Liver (tissue), 8 donors: ENCODE measurements at regions not wholly inside any gene's neighbourhood (a gene's known extent, or its start where the extent isn't known, plus 50 kb on each side); places are given as distances from the start of the nearest gene placed in this dataset.

Experiments used
- DNase-seq: peaks from one replicate; pipeline ENCODE4 v3.0.0-alpha.2; 2017; ENCODE audit warnings: low spot score
- H3K27ac ChIP-seq, 2 donors: one replicate each; pipeline ENCODE4 v1.7.0; 2013; ENCODE audit warnings: inconsistent platforms in 2 of 2, low read length in 2 of 2, control low read depth in 1 of 2, low read depth in 1 of 2, mild to moderate bottlenecking in 1 of 2
- H3K27me3 ChIP-seq, 4 donors: one replicate each; pipeline versions ENCODE4 v1.6.1 to v1.7.0; 2013; ENCODE audit warnings: low read length in 3 of 4, inconsistent platforms in 1 of 4, mild to moderate bottlenecking in 1 of 4, moderate library complexity in 1 of 4; ENCODE audit not compliant: control insufficient read depth in 4 of 4, insufficient read depth in 4 of 4
- H3K36me3 ChIP-seq, 4 donors: one replicate each; pipeline versions ENCODE4 v1.6.1 to v1.7.0; 2013; ENCODE audit warnings: low read length in 3 of 4, mild to moderate bottlenecking in 3 of 4, low read depth in 1 of 4, moderate library complexity in 1 of 4; ENCODE audit not compliant: control insufficient read depth in 4 of 4, insufficient read depth in 3 of 4
- H3K4me1 ChIP-seq, 4 donors: one replicate each; pipeline versions ENCODE4 v1.6.1 to v1.7.0; 2013; ENCODE audit warnings: low read length in 3 of 4, mild to moderate bottlenecking in 3 of 4, moderate library complexity in 1 of 4; ENCODE audit not compliant: control insufficient read depth in 4 of 4, insufficient read depth in 4 of 4
- H3K4me3 ChIP-seq, 3 donors: one replicate each; pipeline versions ENCODE4 v1.6.1 to v1.7.0; 2013; ENCODE audit warnings: low read length in 3 of 3, control low read depth in 1 of 3, low read depth in 1 of 3, mild to moderate bottlenecking in 1 of 3
- H3K9ac ChIP-seq, 2 donors: one replicate each; pipeline ENCODE4 v1.7.0; 2013; ENCODE audit warnings: low read length in 2 of 2, mild to moderate bottlenecking in 2 of 2, moderate library complexity in 2 of 2, control low read depth in 1 of 2, low read depth in 1 of 2
- H3K9me3 ChIP-seq, 4 donors: one replicate each; pipeline versions ENCODE4 v1.6.1 to v1.7.0; 2013; ENCODE audit warnings: low read length in 3 of 4; ENCODE audit not compliant: control insufficient read depth in 4 of 4
- ATF3 ChIP-seq: IDR thresholded peaks from 2 replicates; pipeline ENCODE4 v1.6.1; 2016; ENCODE audit warnings: antibody characterized with exemption
- EGR1 ChIP-seq, 2 donors: IDR thresholded peaks; 2 replicates each; pipeline ENCODE4 v1.6.1; 2016 to 2018; ENCODE audit warnings: antibody characterized with exemption in 2 of 2, low read depth in 2 of 2
- FOXA1 ChIP-seq: IDR thresholded peaks from 2 replicates; pipeline ENCODE4 v1.6.1; 2016; ENCODE audit warnings: antibody characterized with exemption
- FOXA2 ChIP-seq: IDR thresholded peaks from 2 replicates; pipeline ENCODE4 v1.6.1; 2016; ENCODE audit warnings: antibody characterized with exemption
- GABPA ChIP-seq, 2 donors: IDR thresholded peaks in 1 of 2; conservative IDR thresholded peaks in 1 of 2; 2 replicates each; pipeline ENCODE4 v1.6.1; 2016; ENCODE audit warnings: antibody characterized with exemption in 2 of 2, mild to moderate bottlenecking in 1 of 2, moderate library complexity in 1 of 2
- HNF4A ChIP-seq, 2 donors: conservative IDR thresholded peaks; 2 replicates each; pipeline ENCODE4 v1.6.1; 2016; ENCODE audit warnings: antibody characterized with exemption in 2 of 2, mild to moderate bottlenecking in 2 of 2
- HNF4G ChIP-seq: IDR thresholded peaks from 2 replicates; pipeline ENCODE4 v1.6.1; 2016; ENCODE audit warnings: antibody characterized with exemption
- JUND ChIP-seq, 2 donors: IDR thresholded peaks; 2 replicates each; pipeline ENCODE4 v1.6.1; 2016; ENCODE audit warnings: antibody characterized with exemption in 2 of 2
- MAX ChIP-seq: IDR thresholded peaks from 2 replicates; pipeline ENCODE4 v1.6.1; 2016; ENCODE audit warnings: antibody characterized with exemption
- NR2F2 ChIP-seq: IDR thresholded peaks from 2 replicates; pipeline ENCODE4 v1.6.1; 2016; ENCODE audit warnings: antibody characterized with exemption
- RAD21 ChIP-seq, 2 donors: IDR thresholded peaks; 2 replicates each; pipeline ENCODE4 v1.6.1; 2016; ENCODE audit warnings: antibody characterized with exemption in 2 of 2, mild to moderate bottlenecking in 2 of 2
- RXRA ChIP-seq, 2 donors: IDR thresholded peaks; 2 replicates each; pipeline ENCODE4 v1.6.1; 2017 to 2018; ENCODE audit warnings: antibody characterized with exemption in 2 of 2, mild to moderate bottlenecking in 1 of 2
- SP1 ChIP-seq: IDR thresholded peaks from 2 replicates; pipeline ENCODE4 v1.6.1; 2018; ENCODE audit warnings: antibody characterized with exemption, mild to moderate bottlenecking
- TAF1 ChIP-seq: conservative IDR thresholded peaks from 2 replicates; pipeline ENCODE4 v1.6.1; 2016; ENCODE audit warnings: antibody characterized with exemption, mild to moderate bottlenecking
- YY1 ChIP-seq: IDR thresholded peaks from 2 replicates; pipeline ENCODE4 v1.6.1; 2016; ENCODE audit warnings: antibody characterized with exemption, mild to moderate bottlenecking
- WGBS: extraction: QIAGEN DNeasy Blood & Tissue Kit; methylation state at CpG from one replicate; pipeline ENCODE4 v1.1.7; 2013; 5-methylcytosine and 5-hydroxymethylcytosine counted together
- TF ChIP-seq, protein P1 (sequence below): IDR thresholded peaks from 2 replicates; pipeline ENCODE4 v1.6.1; 2016; ENCODE audit warnings: antibody characterized with exemption, mild to moderate bottlenecking
- TF ChIP-seq, protein P2 (sequence below): IDR thresholded peaks from 2 replicates; pipeline ENCODE4 v1.6.1; 2016; ENCODE audit warnings: antibody characterized with exemption
- TF ChIP-seq, protein P3 (sequence below): fragments of 150-350 bp; IDR thresholded peaks from 2 replicates; pipeline ENCODE4 v1.5.1; 2017; ENCODE audit warnings: improper control_type of control experiment, low read depth, low read length; ENCODE audit not compliant: missing input control
- donor health status: healthy.
- donor health status: healthy.
- donor health status: healthy.
- donor health status: healthy.
- donor health status: healthy.

DNA sequence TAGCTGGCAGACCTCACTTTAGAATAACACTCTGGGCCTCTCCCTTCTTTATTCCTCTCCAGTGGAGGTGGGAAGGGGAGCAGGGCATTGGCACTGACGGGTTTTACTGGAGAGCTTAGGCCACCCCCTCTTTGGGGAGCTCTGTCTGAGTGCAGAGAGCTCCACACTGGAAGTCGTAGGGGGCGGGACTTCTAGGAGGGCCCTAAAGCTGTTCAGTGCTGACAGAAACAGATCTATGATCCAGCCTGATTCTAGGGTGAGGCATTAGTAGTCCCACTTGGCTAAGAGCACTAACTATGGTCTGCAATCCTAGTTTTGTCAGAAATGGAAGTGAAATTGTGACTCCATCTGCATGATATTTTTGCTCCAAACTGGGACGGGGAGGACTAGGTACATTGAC lies 138.7 kb downstream of the MIS18A start (continued):
- TF ChIP-seq, protein P1, sequence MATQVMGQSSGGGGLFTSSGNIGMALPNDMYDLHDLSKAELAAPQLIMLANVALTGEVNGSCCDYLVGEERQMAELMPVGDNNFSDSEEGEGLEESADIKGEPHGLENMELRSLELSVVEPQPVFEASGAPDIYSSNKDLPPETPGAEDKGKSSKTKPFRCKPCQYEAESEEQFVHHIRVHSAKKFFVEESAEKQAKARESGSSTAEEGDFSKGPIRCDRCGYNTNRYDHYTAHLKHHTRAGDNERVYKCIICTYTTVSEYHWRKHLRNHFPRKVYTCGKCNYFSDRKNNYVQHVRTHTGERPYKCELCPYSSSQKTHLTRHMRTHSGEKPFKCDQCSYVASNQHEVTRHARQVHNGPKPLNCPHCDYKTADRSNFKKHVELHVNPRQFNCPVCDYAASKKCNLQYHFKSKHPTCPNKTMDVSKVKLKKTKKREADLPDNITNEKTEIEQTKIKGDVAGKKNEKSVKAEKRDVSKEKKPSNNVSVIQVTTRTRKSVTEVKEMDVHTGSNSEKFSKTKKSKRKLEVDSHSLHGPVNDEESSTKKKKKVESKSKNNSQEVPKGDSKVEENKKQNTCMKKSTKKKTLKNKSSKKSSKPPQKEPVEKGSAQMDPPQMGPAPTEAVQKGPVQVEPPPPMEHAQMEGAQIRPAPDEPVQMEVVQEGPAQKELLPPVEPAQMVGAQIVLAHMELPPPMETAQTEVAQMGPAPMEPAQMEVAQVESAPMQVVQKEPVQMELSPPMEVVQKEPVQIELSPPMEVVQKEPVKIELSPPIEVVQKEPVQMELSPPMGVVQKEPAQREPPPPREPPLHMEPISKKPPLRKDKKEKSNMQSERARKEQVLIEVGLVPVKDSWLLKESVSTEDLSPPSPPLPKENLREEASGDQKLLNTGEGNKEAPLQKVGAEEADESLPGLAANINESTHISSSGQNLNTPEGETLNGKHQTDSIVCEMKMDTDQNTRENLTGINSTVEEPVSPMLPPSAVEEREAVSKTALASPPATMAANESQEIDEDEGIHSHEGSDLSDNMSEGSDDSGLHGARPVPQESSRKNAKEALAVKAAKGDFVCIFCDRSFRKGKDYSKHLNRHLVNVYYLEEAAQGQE, result no peak
- TF ChIP-seq GABPA (IDR thresholded peaks at IDR 0.05 in 1 of 2, conservative IDR thresholded peaks at IDR 0.05 in 1 of 2), result no peak
- TF ChIP-seq ATF3, result no peak
- no peak for TF ChIP-seq YY1
- TF ChIP-seq EGR1 (IDR thresholded peaks at IDR 0.05; ENCODE audit: low read depth in 2 of 2), result no peak
- TF ChIP-seq TAF1, result no peak
- no peak for TF ChIP-seq FOXA1
- TF ChIP-seq SP1, result no peak

DNA sequence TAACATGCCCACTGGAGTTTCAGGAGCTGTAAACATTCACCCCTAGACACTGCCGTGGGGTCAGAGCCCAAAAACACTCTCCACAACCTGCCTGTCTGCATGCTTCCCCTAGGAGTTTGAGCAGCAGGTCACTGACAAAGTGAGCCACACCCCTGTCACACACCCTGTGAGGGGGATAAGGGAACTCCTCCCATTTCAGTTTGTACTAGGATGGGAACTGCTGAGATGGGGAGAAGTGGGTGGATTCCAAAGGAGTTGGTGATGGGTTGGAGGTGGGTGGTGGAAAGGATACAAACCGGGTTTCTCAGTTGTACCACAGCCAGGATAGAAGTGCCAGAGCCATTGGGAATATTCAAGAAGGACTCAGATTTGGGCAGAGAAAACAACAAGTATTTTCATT lies 140.2 kb downstream of the MIS18A start:
- Histone ChIP-seq H3K27ac (no peak overlapping the region), H3K4me3 (no peak overlapping the region), H3K9me3 (peaks cover 0 to 6% (median 1%) of the 10 kb centered on the region in 4 donors), H3K36me3 (no peaks in the 10 kb centered on the region), H3K9ac (no peak overlapping the region), H3K27me3 (no peaks in the 10 kb centered on the region), H3K4me1 (no peaks in the 10 kb centered on the region)
- no peak for DNase-seq
- no peak for TF ChIP-seq HNF4A (conservative IDR thresholded peaks at IDR 0.05)
- TF ChIP-seq ATF3, result no peak
- TF ChIP-seq RXRA (IDR thresholded peaks at IDR 0.05), result no peak
- no peak for TF ChIP-seq FOXA2
- no peak for TF ChIP-seq EGR1 (IDR thresholded peaks at IDR 0.05; ENCODE audit: low read depth in 2 of 2)
- TF ChIP-seq FOXA1, result no peak
- TF ChIP-seq TAF1, result no peak
- no peak for TF ChIP-seq NR2F2
- TF ChIP-seq GABPA (IDR thresholded peaks at IDR 0.05 in 1 of 2, conservative IDR thresholded peaks at IDR 0.05 in 1 of 2), result no peak
- no peak for TF ChIP-seq MAX
- no peak for TF ChIP-seq HNF4G
- no peak for TF ChIP-seq RAD21 (IDR thresholded peaks at IDR 0.05)
- TF ChIP-seq, protein P1, result no peak
- TF ChIP-seq, protein P2, sequence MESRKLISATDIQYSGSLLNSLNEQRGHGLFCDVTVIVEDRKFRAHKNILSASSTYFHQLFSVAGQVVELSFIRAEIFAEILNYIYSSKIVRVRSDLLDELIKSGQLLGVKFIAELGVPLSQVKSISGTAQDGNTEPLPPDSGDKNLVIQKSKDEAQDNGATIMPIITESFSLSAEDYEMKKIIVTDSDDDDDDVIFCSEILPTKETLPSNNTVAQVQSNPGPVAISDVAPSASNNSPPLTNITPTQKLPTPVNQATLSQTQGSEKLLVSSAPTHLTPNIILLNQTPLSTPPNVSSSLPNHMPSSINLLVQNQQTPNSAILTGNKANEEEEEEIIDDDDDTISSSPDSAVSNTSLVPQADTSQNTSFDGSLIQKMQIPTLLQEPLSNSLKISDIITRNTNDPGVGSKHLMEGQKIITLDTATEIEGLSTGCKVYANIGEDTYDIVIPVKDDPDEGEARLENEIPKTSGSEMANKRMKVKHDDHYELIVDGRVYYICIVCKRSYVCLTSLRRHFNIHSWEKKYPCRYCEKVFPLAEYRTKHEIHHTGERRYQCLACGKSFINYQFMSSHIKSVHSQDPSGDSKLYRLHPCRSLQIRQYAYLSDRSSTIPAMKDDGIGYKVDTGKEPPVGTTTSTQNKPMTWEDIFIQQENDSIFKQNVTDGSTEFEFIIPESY, result no peak
- no peak for TF ChIP-seq YY1
- TF ChIP-seq, protein P3, sequence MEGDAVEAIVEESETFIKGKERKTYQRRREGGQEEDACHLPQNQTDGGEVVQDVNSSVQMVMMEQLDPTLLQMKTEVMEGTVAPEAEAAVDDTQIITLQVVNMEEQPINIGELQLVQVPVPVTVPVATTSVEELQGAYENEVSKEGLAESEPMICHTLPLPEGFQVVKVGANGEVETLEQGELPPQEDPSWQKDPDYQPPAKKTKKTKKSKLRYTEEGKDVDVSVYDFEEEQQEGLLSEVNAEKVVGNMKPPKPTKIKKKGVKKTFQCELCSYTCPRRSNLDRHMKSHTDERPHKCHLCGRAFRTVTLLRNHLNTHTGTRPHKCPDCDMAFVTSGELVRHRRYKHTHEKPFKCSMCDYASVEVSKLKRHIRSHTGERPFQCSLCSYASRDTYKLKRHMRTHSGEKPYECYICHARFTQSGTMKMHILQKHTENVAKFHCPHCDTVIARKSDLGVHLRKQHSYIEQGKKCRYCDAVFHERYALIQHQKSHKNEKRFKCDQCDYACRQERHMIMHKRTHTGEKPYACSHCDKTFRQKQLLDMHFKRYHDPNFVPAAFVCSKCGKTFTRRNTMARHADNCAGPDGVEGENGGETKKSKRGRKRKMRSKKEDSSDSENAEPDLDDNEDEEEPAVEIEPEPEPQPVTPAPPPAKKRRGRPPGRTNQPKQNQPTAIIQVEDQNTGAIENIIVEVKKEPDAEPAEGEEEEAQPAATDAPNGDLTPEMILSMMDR, result no peak
- TF ChIP-seq JUND (IDR thresholded peaks at IDR 0.05), result no peak
- TF ChIP-seq SP1, result no peak
- 69% methylated on average over 2 of the region's 2 CpGs for WGBS
